Type B pancreatic cell (in vitro differentiated cells): ENCODE measurements at regions not wholly inside any gene's neighbourhood (a gene's known extent, or its start where the extent isn't known, plus 50 kb on each side); places are given as distances from the start of the nearest gene placed in this dataset.

ENCODE experiments used
- DNase-seq: peaks from one replicate; pipeline ENCODE4 v3.0.0; 2021; ENCODE audit warnings: mixed read lengths; ENCODE audit not compliant: unreplicated experiment; ENCODE audit errors: extremely low spot score
- H3K27ac Mint-ChIP-seq: 2 replicates; pipeline ENCODE4 v1.8.0; 2021; ENCODE audit warnings: mild to moderate bottlenecking, mixed read lengths
- H3K27me3 Mint-ChIP-seq: 2 replicates; pipeline ENCODE4 v1.8.0; 2021; ENCODE audit warnings: mixed read lengths
- H3K36me3 Mint-ChIP-seq: 2 replicates; pipeline ENCODE4 v1.8.0; 2021; ENCODE audit warnings: mixed read lengths
- H3K4me1 Mint-ChIP-seq: one replicate; pipeline ENCODE4 v1.8.0; 2021; ENCODE audit warnings: mixed read lengths; ENCODE audit not compliant: unreplicated experiment
- H3K4me3 Mint-ChIP-seq: 2 replicates; pipeline ENCODE4 v1.8.0; 2021; ENCODE audit warnings: mild to moderate bottlenecking, mixed read lengths
- H3K9me3 Mint-ChIP-seq: 2 replicates; pipeline ENCODE4 v1.8.0; 2021; ENCODE audit warnings: mixed read lengths
- CTCF ChIP-seq: fragments of 200-600 bp; sonication (generic); conservative IDR thresholded peaks from 2 replicates; pipeline ENCODE4 v1.5.0; 2021; ENCODE audit warnings: antibody characterized with exemption, mild to moderate bottlenecking

GRCh38 chr3:153260681-153261080 is 98.7 kb downstream of the RAP2B start:
- DNase-seq: no peak
- no peak overlapping the region for H3K4me3 Mint-ChIP-seq
- H3K36me3 Mint-ChIP-seq: no peaks in the 10 kb centered on the region
- H3K4me1 Mint-ChIP-seq: no peaks in the 10 kb centered on the region
- H3K9me3 Mint-ChIP-seq: peaks cover 9% of the 10 kb centered on the region
- no peak overlapping the region for H3K27ac Mint-ChIP-seq
- no peak for TF ChIP-seq CTCF
- H3K27me3 Mint-ChIP-seq: no peaks in the 10 kb centered on the region

GRCh38 chr3:153266619-153267018 is 104.6 kb downstream of the RAP2B start:
- H3K27me3 Mint-ChIP-seq: no peaks in the 10 kb centered on the region
- H3K36me3 Mint-ChIP-seq: no peaks in the 10 kb centered on the region
- no peak for TF ChIP-seq CTCF
- no peak overlapping the region for H3K27ac Mint-ChIP-seq
- H3K9me3 Mint-ChIP-seq: peaks cover 9% of the 10 kb centered on the region
- no peak overlapping the region for H3K4me3 Mint-ChIP-seq
- DNase-seq: no peak
- no peaks in the 10 kb centered on the region for H3K4me1 Mint-ChIP-seq

- H3K4me3 Mint-ChIP-seq: no peak overlapping the region
- H3K9me3 Mint-ChIP-seq: peaks cover 9% of the 10 kb centered on the region
- no peaks in the 10 kb centered on the region for H3K4me1 Mint-ChIP-seq
- DNase-seq: no peak
- no peaks in the 10 kb centered on the region for H3K36me3 Mint-ChIP-seq
- H3K27ac Mint-ChIP-seq: no peak overlapping the region
- TF ChIP-seq CTCF: no peak
- H3K27me3 Mint-ChIP-seq: no peaks in the 10 kb centered on the region
Measured at GRCh38 chr3:153268564-153269279, 106.7 kb downstream of the RAP2B start.

GRCh38 chr3:153269730-153270129 is 107.7 kb downstream of the RAP2B start:
- peaks cover 4% of the 10 kb centered on the region for H3K9me3 Mint-ChIP-seq
- no peaks in the 10 kb centered on the region for H3K36me3 Mint-ChIP-seq
- no peak for TF ChIP-seq CTCF
- no peaks in the 10 kb centered on the region for H3K4me1 Mint-ChIP-seq
- no peak for DNase-seq
- H3K4me3 Mint-ChIP-seq: no peak overlapping the region
- no peak overlapping the region for H3K27ac Mint-ChIP-seq
- H3K27me3 Mint-ChIP-seq: no peaks in the 10 kb centered on the region

- no peaks in the 10 kb centered on the region for H3K36me3 Mint-ChIP-seq
- H3K27me3 Mint-ChIP-seq: no peaks in the 10 kb centered on the region
- H3K4me1 Mint-ChIP-seq: no peaks in the 10 kb centered on the region
- DNase-seq: no peak
- no peak for TF ChIP-seq CTCF
- H3K27ac Mint-ChIP-seq: no peak overlapping the region
- H3K9me3 Mint-ChIP-seq: no peaks in the 10 kb centered on the region
- H3K4me3 Mint-ChIP-seq: no peak overlapping the region
Measured at GRCh38 chr3:153273217-153273616, 111.2 kb downstream of the RAP2B start.
